ENCODE measurements at regions not wholly inside any gene's neighbourhood (a gene's known extent, or its start where the extent isn't known, plus 50 kb on each side); places are given as distances from the start of the nearest gene placed in this dataset.

DNA sequence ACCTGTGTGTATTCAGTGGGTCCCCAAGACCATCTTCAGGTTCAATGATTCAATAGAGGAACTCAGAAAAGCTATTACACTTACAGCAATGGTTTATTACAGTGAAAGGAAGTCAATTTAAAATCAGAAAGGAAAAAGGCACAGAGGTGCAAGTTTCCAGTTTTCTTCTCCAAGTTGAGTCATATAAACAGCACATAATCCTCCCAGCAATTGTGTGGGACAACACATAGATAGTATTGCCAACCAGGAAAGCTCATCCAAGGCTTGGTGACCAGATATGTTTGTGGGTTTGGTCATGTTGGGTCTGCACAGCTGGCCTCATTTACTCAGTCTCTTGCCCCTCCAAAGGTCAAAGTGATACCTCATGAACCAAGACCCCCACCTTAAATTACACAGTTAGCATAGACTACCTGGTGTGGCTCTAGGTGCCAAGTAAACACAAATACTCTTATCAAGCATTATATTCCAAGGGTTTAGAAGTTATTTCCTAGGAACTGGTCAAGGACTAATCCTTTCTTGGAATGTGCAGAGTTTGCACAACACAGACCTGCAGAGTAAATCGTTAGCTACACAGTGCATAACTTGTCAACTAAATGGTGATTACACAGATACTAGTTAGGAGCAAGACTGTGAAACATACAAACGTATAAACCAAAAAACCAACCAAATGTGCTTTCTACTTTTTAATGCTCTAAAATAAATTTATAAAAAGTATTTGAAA lies 777.3 kb downstream of the PCDH18 start:
- TF ChIP-seq, protein P1, sequence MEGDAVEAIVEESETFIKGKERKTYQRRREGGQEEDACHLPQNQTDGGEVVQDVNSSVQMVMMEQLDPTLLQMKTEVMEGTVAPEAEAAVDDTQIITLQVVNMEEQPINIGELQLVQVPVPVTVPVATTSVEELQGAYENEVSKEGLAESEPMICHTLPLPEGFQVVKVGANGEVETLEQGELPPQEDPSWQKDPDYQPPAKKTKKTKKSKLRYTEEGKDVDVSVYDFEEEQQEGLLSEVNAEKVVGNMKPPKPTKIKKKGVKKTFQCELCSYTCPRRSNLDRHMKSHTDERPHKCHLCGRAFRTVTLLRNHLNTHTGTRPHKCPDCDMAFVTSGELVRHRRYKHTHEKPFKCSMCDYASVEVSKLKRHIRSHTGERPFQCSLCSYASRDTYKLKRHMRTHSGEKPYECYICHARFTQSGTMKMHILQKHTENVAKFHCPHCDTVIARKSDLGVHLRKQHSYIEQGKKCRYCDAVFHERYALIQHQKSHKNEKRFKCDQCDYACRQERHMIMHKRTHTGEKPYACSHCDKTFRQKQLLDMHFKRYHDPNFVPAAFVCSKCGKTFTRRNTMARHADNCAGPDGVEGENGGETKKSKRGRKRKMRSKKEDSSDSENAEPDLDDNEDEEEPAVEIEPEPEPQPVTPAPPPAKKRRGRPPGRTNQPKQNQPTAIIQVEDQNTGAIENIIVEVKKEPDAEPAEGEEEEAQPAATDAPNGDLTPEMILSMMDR (tag by site-specific recombination; IDR thresholded peaks at IDR 0.05), result no peak
- no peak for TF ChIP-seq ZNF404 (tag by site-specific recombination; IDR thresholded peaks at IDR 0.05)
- TF ChIP-seq ZNF600 (tag by site-specific recombination; IDR thresholded peaks at IDR 0.05), result no peak
- no peak for TF ChIP-seq ZNF121 (tag by site-specific recombination; IDR thresholded peaks at IDR 0.05)
- TF ChIP-seq, protein P2, sequence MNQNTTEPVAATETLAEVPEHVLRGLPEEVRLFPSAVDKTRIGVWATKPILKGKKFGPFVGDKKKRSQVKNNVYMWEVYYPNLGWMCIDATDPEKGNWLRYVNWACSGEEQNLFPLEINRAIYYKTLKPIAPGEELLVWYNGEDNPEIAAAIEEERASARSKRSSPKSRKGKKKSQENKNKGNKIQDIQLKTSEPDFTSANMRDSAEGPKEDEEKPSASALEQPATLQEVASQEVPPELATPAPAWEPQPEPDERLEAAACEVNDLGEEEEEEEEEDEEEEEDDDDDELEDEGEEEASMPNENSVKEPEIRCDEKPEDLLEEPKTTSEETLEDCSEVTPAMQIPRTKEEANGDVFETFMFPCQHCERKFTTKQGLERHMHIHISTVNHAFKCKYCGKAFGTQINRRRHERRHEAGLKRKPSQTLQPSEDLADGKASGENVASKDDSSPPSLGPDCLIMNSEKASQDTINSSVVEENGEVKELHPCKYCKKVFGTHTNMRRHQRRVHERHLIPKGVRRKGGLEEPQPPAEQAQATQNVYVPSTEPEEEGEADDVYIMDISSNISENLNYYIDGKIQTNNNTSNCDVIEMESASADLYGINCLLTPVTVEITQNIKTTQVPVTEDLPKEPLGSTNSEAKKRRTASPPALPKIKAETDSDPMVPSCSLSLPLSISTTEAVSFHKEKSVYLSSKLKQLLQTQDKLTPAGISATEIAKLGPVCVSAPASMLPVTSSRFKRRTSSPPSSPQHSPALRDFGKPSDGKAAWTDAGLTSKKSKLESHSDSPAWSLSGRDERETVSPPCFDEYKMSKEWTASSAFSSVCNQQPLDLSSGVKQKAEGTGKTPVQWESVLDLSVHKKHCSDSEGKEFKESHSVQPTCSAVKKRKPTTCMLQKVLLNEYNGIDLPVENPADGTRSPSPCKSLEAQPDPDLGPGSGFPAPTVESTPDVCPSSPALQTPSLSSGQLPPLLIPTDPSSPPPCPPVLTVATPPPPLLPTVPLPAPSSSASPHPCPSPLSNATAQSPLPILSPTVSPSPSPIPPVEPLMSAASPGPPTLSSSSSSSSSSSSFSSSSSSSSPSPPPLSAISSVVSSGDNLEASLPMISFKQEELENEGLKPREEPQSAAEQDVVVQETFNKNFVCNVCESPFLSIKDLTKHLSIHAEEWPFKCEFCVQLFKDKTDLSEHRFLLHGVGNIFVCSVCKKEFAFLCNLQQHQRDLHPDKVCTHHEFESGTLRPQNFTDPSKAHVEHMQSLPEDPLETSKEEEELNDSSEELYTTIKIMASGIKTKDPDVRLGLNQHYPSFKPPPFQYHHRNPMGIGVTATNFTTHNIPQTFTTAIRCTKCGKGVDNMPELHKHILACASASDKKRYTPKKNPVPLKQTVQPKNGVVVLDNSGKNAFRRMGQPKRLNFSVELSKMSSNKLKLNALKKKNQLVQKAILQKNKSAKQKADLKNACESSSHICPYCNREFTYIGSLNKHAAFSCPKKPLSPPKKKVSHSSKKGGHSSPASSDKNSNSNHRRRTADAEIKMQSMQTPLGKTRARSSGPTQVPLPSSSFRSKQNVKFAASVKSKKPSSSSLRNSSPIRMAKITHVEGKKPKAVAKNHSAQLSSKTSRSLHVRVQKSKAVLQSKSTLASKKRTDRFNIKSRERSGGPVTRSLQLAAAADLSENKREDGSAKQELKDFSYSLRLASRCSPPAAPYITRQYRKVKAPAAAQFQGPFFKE (tag by site-specific recombination; IDR thresholded peaks at IDR 0.05; ENCODE audit: borderline replicate concordance), result no peak
- no peak for TF ChIP-seq KLF1 (tag by site-specific recombination; IDR thresholded peaks at IDR 0.05)
- no peak for TF ChIP-seq ZNF114 (tag by site-specific recombination; IDR thresholded peaks at IDR 0.05)
- TF ChIP-seq BCL11B (tag by site-specific recombination; IDR thresholded peaks at IDR 0.05; ENCODE audit: low read depth), result no peak
- no peak for TF ChIP-seq ZFP41 (tag by site-specific recombination; IDR thresholded peaks at IDR 0.05; ENCODE audit: borderline replicate concordance)
- TF ChIP-seq, protein P3, sequence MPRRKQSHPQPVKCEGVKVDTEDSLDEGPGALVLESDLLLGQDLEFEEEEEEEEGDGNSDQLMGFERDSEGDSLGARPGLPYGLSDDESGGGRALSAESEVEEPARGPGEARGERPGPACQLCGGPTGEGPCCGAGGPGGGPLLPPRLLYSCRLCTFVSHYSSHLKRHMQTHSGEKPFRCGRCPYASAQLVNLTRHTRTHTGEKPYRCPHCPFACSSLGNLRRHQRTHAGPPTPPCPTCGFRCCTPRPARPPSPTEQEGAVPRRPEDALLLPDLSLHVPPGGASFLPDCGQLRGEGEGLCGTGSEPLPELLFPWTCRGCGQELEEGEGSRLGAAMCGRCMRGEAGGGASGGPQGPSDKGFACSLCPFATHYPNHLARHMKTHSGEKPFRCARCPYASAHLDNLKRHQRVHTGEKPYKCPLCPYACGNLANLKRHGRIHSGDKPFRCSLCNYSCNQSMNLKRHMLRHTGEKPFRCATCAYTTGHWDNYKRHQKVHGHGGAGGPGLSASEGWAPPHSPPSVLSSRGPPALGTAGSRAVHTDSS (tag by site-specific recombination; IDR thresholded peaks at IDR 0.05), result no peak
- no peak for TF ChIP-seq TCF7L2 (IDR thresholded peaks at IDR 0.05; ENCODE audit: borderline replicate concordance, low read depth, low read length)
- TF ChIP-seq, protein P4, sequence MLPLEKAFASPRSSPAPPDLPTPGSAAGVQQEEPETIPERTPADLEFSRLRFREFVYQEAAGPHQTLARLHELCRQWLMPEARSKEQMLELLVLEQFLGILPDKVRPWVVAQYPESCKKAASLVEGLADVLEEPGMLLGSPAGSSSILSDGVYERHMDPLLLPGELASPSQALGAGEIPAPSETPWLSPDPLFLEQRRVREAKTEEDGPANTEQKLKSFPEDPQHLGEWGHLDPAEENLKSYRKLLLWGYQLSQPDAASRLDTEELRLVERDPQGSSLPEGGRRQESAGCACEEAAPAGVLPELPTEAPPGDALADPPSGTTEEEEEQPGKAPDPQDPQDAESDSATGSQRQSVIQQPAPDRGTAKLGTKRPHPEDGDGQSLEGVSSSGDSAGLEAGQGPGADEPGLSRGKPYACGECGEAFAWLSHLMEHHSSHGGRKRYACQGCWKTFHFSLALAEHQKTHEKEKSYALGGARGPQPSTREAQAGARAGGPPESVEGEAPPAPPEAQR (tag by site-specific recombination; IDR thresholded peaks at IDR 0.05), result no peak
- TF ChIP-seq ZNF529 (tag by site-specific recombination; IDR thresholded peaks at IDR 0.05; ENCODE audit: insufficient replicate concordance), result no peak
